ENCODE measurements at regions not wholly inside any gene's neighbourhood (a gene's known extent, or its start where the extent isn't known, plus 50 kb on each side); places are given as distances from the start of the nearest gene placed in this dataset.

GRCh38 chr18:21928925-21929324, 188.3 kb downstream of the MIB1 start:
- H3K9me3 ChIP-seq, result no peaks in the 10 kb centered on the region
- no peak for ATAC-seq
- no peak for TF ChIP-seq POLR2A (IDR thresholded peaks at IDR 0.05)
- H3K27ac ChIP-seq, result no peak overlapping the region
- 61 to 65% (median 64%) methylated on average over 4 of the region's 4 CpGs for WGBS, 4 donors
- H3K36me3 ChIP-seq, result no peaks in the 10 kb centered on the region
- DNase-seq, result no peak
- intact Hi-C loops (cut with DNase I), result no loop called here
- H3K27me3 ChIP-seq, result no peaks in the 10 kb centered on the region
- no peak overlapping the region for H3K4me3 ChIP-seq
- H3K4me1 ChIP-seq, result no peaks in the 10 kb centered on the region

GRCh38 chr18:21930177-21930576, 189.6 kb downstream of the MIB1 start:
- intact Hi-C loops (cut with DNase I), result loop anchor here in 1 of 10 donors (10.0 kb wide), 1 partner anchor 55 kb away; no protein-coding TSS in a partner anchor
- Histone ChIP-seq H3K27me3 (no peaks in the 10 kb centered on the region), H3K4me1 (no peaks in the 10 kb centered on the region), H3K27ac (no peak overlapping the region), H3K36me3 (no peaks in the 10 kb centered on the region), H3K4me3 (no peak overlapping the region), H3K9me3 (no peaks in the 10 kb centered on the region)
- TF ChIP-seq CTCF (IDR thresholded peaks at IDR 0.05) (no peak), POLR2A (IDR thresholded peaks at IDR 0.05) (no peak)
- no peak for DNase-seq
- ATAC-seq, result no peak
- 60 to 66% (median 61%) methylated on average over 6 of the region's 6 CpGs for WGBS, 4 donors

- no peaks in the 10 kb centered on the region for H3K9me3 ChIP-seq
- H3K4me3 ChIP-seq, result no peak overlapping the region
- DNase-seq (no peak), ATAC-seq (no peak)
- no peaks in the 10 kb centered on the region for H3K27me3 ChIP-seq
- WGBS, 4 donors, result 58 to 80% (median 76%) methylated on average over 10 of the region's 10 CpGs
- TF ChIP-seq CTCF (IDR thresholded peaks at IDR 0.05) (no peak), POLR2A (IDR thresholded peaks at IDR 0.05) (no peak)
- H3K4me1 ChIP-seq, result no peaks in the 10 kb centered on the region
- no peaks in the 10 kb centered on the region for H3K36me3 ChIP-seq
- intact Hi-C loops (cut with DNase I), result loop anchor here in 1 of 10 donors (10.0 kb wide), 1 partner anchor 51 kb away; no protein-coding TSS in a partner anchor
- no peak overlapping the region for H3K27ac ChIP-seq
Measured at GRCh38 chr18:21933931-21934765, 193.6 kb downstream of the MIB1 start.

GRCh38 chr18:21934766-21935015, 194.1 kb downstream of the MIB1 start:
- Histone ChIP-seq H3K27me3 (no peaks in the 10 kb centered on the region), H3K4me1 (no peaks in the 10 kb centered on the region), H3K4me3 (no peak overlapping the region), H3K36me3 (no peaks in the 10 kb centered on the region), H3K9me3 (no peaks in the 10 kb centered on the region), H3K27ac (no peak overlapping the region)
- no peak for ATAC-seq
- TF ChIP-seq POLR2A (IDR thresholded peaks at IDR 0.05), result no peak
- TF ChIP-seq CTCF (IDR thresholded peaks at IDR 0.05), result no peak
- DNase-seq, result no peak
- WGBS, 4 donors, result 74 to 91% (median 83%) methylated on average over 4 of the region's 4 CpGs
- intact Hi-C loops (cut with DNase I), result loop anchor here in 1 of 10 donors (10.0 kb wide), 1 partner anchor 50 kb away; no protein-coding TSS in a partner anchor

- H3K36me3 ChIP-seq, result no peaks in the 10 kb centered on the region
- H3K27me3 ChIP-seq, result no peaks in the 10 kb centered on the region
- WGBS, 4 donors, result 63 to 77% (median 72%) methylated on average over 4 of the region's 4 CpGs
- no peak for TF ChIP-seq CTCF (IDR thresholded peaks at IDR 0.05)
- TF ChIP-seq POLR2A (IDR thresholded peaks at IDR 0.05), result no peak
- DNase-seq (no peak), ATAC-seq (no peak)
- no peaks in the 10 kb centered on the region for H3K4me1 ChIP-seq
- no peak overlapping the region for H3K27ac ChIP-seq
- no peak overlapping the region for H3K4me3 ChIP-seq
- intact Hi-C loops (cut with DNase I), result no loop called here
- no peaks in the 10 kb centered on the region for H3K9me3 ChIP-seq
Measured at GRCh38 chr18:21943456-21943855, 202.9 kb downstream of the MIB1 start.
